GM18867 (cell line): ENCODE measurements at regions not wholly inside any gene's neighbourhood (a gene's known extent, or its start where the extent isn't known, plus 50 kb on each side); places are given as distances from the start of the nearest gene placed in this dataset.

Source experiments
- ATAC-seq: cut with Tn5 transposase; IDR thresholded peaks from one replicate; pipeline ENCODE4 v1.9.1; 2021; ENCODE audit warnings: mild to moderate bottlenecking, moderate library complexity; ENCODE audit not compliant: unreplicated experiment

DNA sequence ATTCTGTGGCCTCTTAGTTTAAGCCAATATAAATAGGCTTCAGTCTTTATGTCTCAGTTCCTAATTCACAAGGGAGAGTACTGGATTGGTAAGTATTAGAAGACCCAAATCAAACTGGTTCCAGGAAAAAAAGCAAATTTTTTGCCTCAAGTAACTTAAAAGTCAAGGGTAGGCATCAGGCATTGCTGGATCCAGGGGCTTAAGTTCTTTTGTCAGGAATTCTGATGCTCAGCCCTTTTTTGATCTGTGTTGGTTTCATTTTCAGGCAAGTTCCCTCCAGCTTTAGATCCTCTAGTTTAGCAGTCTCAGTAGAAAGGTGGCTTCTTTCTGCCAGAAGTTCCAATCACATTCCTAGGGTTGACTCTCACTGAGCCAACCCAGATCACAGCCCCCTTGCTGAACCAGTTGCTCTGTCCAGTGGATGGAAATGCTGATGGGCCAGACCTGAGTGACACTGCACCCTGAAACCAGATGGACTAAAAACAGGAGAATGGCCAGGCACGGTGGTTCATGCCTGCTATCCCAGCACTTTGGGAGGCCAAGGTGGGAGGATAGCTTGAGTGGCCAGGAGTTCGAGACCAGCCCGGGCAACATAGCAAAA is 253.5 kb downstream of the SHQ1 start:
- no peak for ATAC-seq

DNA sequence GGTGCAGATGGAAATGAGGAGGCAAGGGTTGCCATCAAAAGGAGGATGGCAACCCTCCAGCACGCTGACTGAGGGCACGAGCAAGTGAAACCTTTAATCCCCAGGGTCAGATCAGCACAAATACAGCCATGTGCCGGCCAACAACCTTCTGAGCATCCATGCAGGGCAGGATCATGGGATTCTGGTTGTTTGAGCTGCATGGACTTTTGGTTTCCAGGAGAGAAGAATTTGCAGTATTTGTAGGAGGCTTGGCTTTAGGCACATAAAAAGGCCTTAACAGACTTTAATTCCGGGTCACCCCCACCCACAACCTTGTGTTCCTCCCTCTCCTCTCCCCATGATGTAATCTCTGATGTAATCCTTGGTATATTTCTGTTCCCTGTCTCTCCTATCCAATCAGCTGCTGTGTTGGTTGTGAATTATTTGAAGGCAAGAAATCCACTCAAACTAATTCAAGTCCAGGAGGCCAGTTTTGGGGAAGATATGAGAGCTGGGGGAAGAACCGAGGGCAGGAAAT is 254.3 kb downstream of the SHQ1 start:
- ATAC-seq = no peak

- no peak for ATAC-seq
These were observed 256.5 kb downstream of the SHQ1 start for GRCh38 chr3:72591522-72592421.

- no peak for ATAC-seq
These were observed 257.5 kb downstream of the SHQ1 start for GRCh38 chr3:72590732-72591221.

DNA sequence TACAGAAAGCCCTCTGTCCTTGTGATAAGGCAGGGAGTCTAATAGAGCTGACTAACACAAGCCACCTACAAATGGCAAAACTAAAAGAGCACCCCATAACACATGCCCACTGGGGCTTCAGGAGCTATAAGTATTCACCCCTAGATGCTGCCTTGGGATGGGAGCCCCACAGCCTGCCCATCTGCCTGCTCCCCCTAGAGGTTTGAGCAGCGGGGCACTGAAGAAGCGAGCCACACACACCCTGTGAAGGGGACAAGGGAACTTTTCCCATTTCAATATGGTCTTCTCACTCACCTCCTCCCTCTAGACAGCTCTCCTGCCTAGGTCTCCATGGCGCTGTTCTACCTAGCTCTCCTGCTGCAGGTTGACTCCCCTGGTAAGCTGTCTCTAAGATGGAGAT is 261.0 kb downstream of the SHQ1 start:
- ATAC-seq = no peak

GRCh38 chr3:72586694-72587093 is 261.6 kb downstream of the SHQ1 start:
- no peak for ATAC-seq

DNA sequence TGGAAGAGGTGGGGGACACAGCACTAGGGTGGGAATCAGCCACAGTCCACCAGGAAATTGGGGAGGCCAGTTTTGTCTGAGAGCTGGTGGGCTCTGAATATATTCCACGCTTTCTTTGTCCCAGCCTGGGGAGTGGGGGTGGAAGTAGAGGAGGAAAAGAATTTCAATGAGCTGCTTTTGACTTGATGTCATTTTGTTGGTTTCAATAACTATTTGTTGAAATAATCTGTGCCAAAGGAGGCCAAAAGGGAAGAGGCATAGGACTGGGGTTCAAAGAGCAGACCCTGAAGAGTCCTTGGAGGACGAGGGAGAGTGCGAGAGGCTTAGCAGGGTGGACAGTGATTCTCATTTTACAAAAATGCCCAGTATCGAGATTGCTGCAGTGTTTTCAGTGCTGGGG is 262.3 kb downstream of the SHQ1 start:
- no peak for ATAC-seq

DNA sequence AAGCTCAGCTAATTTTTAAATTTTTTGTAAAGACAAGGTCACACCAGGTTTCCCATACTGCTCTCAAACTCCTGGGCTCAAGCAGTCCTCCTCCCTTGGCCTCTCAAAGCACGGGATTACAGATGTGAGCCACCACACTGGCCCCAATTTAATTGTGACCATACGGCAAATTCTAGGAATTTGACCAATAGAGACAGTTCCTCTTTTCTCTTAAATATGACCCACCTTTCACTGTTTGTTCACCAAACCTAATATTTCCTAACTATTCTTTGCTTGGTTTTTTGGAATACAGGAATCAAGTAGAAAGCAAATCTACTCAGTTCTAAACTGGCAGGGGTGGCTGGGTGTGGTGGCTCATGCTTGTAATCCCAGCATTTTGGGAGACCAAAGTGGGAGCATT is 264.0 kb downstream of the SHQ1 start:
- ATAC-seq = no peak

GRCh38 chr3:72582963-72583362 is 265.3 kb downstream of the SHQ1 start:
- no peak for ATAC-seq

GRCh38 chr3:72582211-72582878 is 265.9 kb downstream of the SHQ1 start:
- ATAC-seq = peak; percentile 97

DNA sequence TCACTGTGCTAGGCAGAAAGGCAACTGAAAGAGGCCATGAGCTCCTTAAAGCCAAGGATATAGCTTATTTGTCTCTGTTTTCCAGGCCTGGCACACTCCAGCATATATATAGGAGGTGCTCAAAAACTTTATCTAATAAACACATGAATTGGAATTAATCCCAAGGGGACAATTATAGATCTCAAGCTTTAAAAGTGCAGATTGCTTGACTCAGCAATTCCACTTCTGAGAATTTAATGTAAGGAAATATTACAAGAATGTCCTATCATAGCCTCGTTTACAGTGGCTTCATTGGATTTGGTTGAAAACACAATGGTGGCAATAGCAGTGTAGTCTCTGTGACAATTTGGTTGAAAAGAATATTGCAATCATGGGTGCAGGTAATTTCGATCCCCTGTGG is 267.3 kb downstream of the SHQ1 start:
- ATAC-seq = no peak

- no peak for ATAC-seq
These were observed 267.9 kb downstream of the SHQ1 start for GRCh38 chr3:72580246-72580756.

DNA sequence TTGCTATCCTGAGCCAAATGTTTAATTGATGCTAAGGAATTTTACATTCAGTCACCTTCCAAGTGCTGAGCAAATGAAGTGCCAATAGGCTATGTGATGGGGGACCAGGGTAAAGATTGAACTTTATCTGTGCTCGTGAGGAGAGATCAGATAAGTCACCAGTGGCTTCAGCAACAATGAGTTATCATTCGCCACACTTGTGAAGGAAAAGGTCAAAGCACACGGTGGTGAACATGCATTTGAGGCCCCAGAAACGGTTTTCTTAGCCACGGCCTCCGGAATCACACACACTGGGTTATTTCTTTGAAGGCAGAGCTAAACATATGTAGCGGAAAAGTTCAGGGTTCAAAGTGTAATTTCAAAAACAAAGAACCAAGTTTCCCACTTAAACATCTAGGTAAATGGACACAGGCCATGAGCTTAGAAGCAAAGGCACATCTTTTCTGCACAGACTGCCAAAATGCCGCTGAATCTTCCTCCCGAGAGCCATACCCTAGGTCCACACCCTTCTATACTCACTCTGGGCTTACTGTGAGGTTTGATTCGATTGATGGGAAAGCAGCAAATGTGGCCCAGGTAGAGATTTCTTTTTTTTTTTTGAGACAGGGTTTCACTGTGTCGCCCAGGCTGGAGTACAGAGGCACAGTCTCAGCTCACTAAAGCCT is 268.5 kb downstream of the SHQ1 start:
- ATAC-seq = no peak

DNA sequence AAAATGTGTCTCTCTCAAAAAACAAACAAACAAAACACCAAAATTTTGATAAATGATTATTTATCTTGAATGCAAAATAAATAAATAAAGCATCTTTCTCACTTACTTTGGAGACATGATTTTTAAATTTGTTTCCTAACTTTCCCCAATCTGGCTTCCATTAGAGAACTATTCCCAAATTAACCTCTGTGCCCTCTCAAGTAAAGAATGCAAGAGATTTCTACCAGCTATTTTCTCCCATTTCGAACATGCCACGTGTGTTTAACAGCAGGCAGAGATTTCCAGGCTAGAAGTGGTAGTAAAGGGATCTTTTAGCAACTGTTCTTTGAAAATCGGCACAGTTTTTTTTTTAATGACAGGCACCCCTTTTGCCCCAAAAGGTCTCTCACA is 269.1 kb downstream of the SHQ1 start:
- ATAC-seq = no peak

DNA sequence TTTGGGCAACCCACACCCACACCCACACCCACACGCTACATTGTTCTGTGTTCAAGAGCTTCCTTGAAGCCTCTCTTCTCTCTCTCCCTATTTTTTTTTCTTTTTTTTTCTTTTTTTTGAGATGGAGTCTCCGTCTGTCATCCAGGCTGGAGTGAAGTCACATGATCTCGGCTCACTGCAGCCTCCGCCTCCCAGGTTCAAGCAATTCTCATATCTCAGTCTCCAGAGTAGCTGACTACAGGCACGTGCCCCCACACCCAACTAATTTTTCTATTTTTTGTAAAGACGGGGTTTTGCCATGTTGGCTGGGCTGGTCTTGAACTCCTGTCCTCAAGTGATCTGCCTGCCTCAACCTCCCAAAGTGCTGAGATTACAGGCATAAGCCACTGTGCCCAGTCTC is 271.1 kb downstream of the SHQ1 start:
- ATAC-seq = no peak

GRCh38 chr3:72576563-72576962 is 271.7 kb downstream of the SHQ1 start:
- ATAC-seq = no peak

- no peak for ATAC-seq
These were observed 274.1 kb downstream of the SHQ1 start for GRCh38 chr3:72574144-72574543.

GRCh38 chr3:72573051-72573450 is 275.2 kb downstream of the SHQ1 start:
- no peak for ATAC-seq

DNA sequence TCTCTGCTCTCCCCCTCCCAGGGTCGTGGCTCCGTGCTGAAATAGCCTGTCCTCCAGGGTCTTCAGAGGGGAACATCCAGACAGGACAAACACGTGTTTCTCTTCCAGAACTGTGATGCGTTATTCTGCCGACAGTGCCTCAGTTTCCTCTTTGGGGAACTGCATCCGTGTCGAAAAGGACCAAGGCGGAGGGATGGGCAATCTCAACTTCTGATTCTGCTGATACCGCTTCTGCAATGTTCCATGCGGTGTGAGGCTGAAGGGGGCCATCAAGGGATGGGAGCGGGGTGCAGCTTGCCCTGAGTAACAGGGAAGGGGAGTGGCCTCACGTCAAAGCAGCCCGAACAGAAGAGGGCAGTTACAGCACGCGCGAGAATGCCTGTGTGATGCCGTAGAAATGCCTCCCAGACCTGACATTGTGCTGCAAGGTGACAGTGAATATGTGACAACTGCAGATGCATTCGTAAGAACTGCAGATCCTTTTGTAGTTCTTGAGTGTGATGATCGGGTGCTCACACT is 275.7 kb downstream of the SHQ1 start:
- no peak for ATAC-seq

DNA sequence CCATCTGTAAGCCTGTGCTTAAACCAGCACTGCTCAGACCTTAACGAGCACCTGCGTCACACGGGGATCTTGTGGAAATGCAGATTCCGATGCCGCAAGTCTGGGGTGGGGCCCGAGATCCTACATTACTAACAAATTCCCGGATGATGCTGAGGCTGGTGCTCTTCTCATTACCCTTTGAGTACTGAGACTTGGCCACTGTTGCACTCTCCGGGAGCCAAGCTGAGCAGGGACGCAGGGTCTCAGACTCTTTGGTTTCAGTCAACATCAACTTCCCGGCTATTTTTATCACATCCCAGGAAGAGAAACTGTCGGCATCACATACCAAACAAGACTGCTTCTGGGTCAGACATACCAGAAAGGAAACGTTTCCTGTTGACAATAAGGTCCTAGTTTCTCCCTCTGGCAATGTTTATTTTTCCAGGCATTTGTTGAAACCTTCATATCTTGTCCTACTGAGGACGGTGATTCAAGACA is 276.6 kb downstream of the SHQ1 start:
- no peak for ATAC-seq
